ENCODE measurements at regions not wholly inside any gene's neighbourhood (a gene's known extent, or its start where the extent isn't known, plus 50 kb on each side); places are given as distances from the start of the nearest gene placed in this dataset.

DNA sequence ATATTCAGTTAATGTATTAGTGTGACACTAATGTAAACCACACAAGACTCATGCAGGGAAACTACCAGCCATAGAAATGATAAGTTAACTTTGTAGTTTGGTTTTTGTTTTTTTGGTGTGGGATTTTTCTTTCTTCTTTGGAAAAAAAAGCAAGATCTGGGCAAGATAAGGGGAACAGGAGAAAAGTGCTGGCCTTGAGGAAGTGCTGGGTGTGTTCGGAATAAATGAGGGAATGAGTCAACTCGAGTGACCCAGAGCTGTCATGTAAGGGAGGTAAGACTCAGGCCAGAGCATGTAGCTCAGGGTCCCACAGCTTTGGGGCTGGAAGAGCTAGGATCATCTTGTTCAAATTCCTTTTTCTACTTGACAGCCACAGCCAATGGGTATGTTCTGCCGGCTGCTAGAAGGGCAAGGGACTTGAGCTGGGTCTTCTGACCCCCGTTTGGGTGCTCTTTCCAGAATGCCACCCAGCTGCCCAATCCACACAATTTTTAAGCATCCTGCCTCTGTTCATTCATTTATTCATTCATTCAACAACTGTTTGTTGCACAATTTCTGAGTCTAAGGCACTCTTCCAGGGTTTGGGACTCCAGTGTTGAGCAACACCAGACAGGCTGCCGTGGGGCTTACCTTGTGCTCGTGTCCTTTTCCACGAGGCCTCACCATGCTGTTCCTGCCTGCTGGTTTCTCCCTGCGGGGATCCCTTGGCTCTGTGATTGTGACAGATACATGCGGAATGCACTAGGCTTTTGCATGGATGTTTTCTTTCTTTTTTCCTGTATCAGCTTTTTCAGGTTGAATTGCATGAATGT, 54.5 kb downstream of the CLDN34 start:
- no peak for TF ChIP-seq CTCF (IDR thresholded peaks at IDR 0.05; ENCODE audit: low read depth, low read length)
- Histone ChIP-seq H3K9me3 (ENCODE audit: severe bottlenecking) (no peaks in the 10 kb centered on the region), H3K27ac (no peak overlapping the region), H3K36me3 (no peaks in the 10 kb centered on the region), H3K27me3 (ENCODE audit: insufficient read depth, low read depth, severe bottlenecking) (peaks cover 7% of the 10 kb centered on the region), H3K4me3 (ENCODE audit: low read depth, low read length) (no peak overlapping the region)
- DNase-seq: no peak

DNA sequence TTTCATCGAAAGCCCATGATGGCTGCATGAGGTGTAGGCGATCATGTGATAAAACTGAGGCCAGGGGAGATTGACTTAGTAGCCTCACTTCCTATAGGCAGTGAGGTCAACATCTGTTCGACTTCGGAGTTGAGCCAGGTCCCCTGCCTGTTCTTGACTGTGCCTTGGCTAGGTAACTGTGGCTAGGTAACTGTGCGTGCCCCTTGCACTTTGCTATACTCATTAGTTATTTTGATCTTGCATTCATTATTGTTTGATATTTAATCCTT, 55.0 kb downstream of the CLDN34 start:
- Histone ChIP-seq H3K4me3 (ENCODE audit: low read depth, low read length) (no peak overlapping the region), H3K27me3 (ENCODE audit: insufficient read depth, low read depth, severe bottlenecking) (peaks cover 3% of the 10 kb centered on the region), H3K36me3 (no peaks in the 10 kb centered on the region), H3K27ac (no peak overlapping the region), H3K9me3 (ENCODE audit: severe bottlenecking) (no peaks in the 10 kb centered on the region)
- no peak for DNase-seq
- no peak for TF ChIP-seq CTCF (IDR thresholded peaks at IDR 0.05; ENCODE audit: low read depth, low read length)

- no peaks in the 10 kb centered on the region for H3K9me3 ChIP-seq (ENCODE audit: severe bottlenecking)
- H3K36me3 ChIP-seq: no peaks in the 10 kb centered on the region
- peak; percentile 51 for DNase-seq
- no peak overlapping the region for H3K4me3 ChIP-seq (ENCODE audit: low read depth, low read length)
- no peak overlapping the region for H3K27ac ChIP-seq
- TF ChIP-seq CTCF (IDR thresholded peaks at IDR 0.05; ENCODE audit: low read depth, low read length): no peak
- no peaks in the 10 kb centered on the region for H3K27me3 ChIP-seq (ENCODE audit: insufficient read depth, low read depth, severe bottlenecking)
These were observed 55.6 kb downstream of the CLDN34 start for GRCh38 chrX:10022580-10023245.

- H3K4me3 ChIP-seq (ENCODE audit: low read depth, low read length): no peak overlapping the region
- no peak for TF ChIP-seq CTCF (IDR thresholded peaks at IDR 0.05; ENCODE audit: low read depth, low read length)
- H3K9me3 ChIP-seq (ENCODE audit: severe bottlenecking): no peaks in the 10 kb centered on the region
- no peak for DNase-seq
- H3K27ac ChIP-seq: no peak overlapping the region
- no peaks in the 10 kb centered on the region for H3K36me3 ChIP-seq
- H3K27me3 ChIP-seq (ENCODE audit: insufficient read depth, low read depth, severe bottlenecking): peaks cover 4% of the 10 kb centered on the region
These were observed 56.7 kb downstream of the CLDN34 start for GRCh38 chrX:10023821-10024220.

- no peak overlapping the region for H3K27ac ChIP-seq
- H3K36me3 ChIP-seq: no peaks in the 10 kb centered on the region
- DNase-seq: no peak
- TF ChIP-seq CTCF (IDR thresholded peaks at IDR 0.05; ENCODE audit: low read depth, low read length): no peak
- peaks cover 7% of the 10 kb centered on the region for H3K27me3 ChIP-seq (ENCODE audit: insufficient read depth, low read depth, severe bottlenecking)
- H3K4me3 ChIP-seq (ENCODE audit: low read depth, low read length): no peak overlapping the region
- H3K9me3 ChIP-seq (ENCODE audit: severe bottlenecking): no peaks in the 10 kb centered on the region
These were observed 58.8 kb downstream of the CLDN34 start for GRCh38 chrX:10025742-10026493.

Data from WERI-Rb-1 (cell line).